Breast epithelium (tissue), 3 donors: ENCODE measurements at regions not wholly inside any gene's neighbourhood (a gene's known extent, or its start where the extent isn't known, plus 50 kb on each side); places are given as distances from the start of the nearest gene placed in this dataset.

ENCODE experiments used
- CTCF ChIP-seq, 3 donors: fragments of 450-650 bp; IDR thresholded peaks; one replicate each; pipeline ENCODE4 v1.5.1; 2016 to 2017; ENCODE audit warnings: antibody characterized with exemption in 3 of 3, mild to moderate bottlenecking in 3 of 3, moderate library complexity in 3 of 3
- POLR2A ChIP-seq: fragments of 450-650 bp; IDR thresholded peaks from one replicate; pipeline ENCODE4 v1.6.1; 2016; ENCODE audit warnings: antibody characterized with exemption, mild to moderate bottlenecking, moderate library complexity

DNA sequence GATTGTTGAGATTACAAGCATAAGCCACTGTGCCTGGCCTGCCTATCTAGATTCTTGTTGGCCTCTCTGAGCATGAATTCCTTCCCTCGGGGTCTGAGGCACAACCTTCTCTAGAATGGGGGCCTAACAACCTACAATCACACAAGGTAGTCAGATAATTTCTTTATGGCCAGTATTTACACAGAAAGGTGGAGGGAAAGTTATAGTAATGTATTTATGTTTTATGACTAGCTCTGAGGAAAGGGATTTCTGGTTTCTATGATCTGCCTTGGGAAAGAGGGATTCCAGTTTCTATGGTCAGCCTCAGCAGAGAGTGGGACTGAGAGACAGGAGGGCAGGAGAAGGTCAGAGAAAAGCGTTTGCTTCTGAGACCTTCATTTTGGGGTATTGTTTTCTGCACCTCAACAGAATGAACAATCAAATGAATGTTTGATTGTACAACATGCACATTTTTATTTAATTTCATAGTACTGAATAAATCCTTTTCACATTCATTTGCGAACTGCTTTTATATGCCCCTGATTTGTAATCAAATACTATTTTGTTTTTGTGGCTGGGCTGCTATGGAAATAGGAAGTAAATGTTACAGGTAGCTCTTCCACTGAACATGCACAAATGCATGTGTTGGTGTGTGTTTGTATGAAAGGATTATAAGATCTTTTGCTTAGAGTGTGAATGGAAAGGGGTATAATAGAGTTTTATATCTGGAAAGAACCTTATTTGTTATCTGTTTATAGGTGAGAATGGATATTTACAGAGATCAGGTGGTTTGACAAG lies 499.7 kb upstream of the RGS6 start:
- TF ChIP-seq POLR2A = no peak
- no peak for TF ChIP-seq CTCF (IDR thresholded peaks at IDR 0.05)
